Keratinocyte (primary cell): ENCODE measurements at regions not wholly inside any gene's neighbourhood (a gene's known extent, or its start where the extent isn't known, plus 50 kb on each side); places are given as distances from the start of the nearest gene placed in this dataset.
"Not testable (repeated sequence)": the region's sequence is repeated elsewhere in the genome, so short reads cannot be mapped to it uniquely, and the experiment has no call there.

Source experiments
- DNase-seq: peaks from one replicate; pipeline ENCODE4 v3.0.0-alpha.2; 2011; ENCODE audit warnings: low read depth, missing footprints, low spot score
- FAIRE-seq: peaks from 2 replicates; lab custom pipeline; 2011; peaks lifted over from hg19 to GRCh38; lab: Jason Lieb, UNC
- H2AFZ ChIP-seq: 2 replicates; pipeline ENCODE4 v1.6.0; 2012; ENCODE audit warnings: low read length, control low read depth, inconsistent platforms; ENCODE audit not compliant: control insufficient read depth
- H3K27ac ChIP-seq: 2 replicates; pipeline ENCODE4 v1.5.1; 2011; ENCODE audit warnings: low read length; ENCODE audit not compliant: control insufficient read depth, insufficient read depth
- H3K27me3 ChIP-seq: 3 replicates; pipeline ENCODE4 v1.6.0; 2011; ENCODE audit warnings: low read length; ENCODE audit not compliant: control insufficient read depth, insufficient read depth; ENCODE audit errors: extremely low read depth
- H3K36me3 ChIP-seq, 2 experiments: 2 replicates in 1 of 2; 3 replicates in 1 of 2; pipeline ENCODE4 v1.5.1; 2011; ENCODE audit warnings: low read length in 2 of 2, mild to moderate bottlenecking in 1 of 2; ENCODE audit not compliant: control insufficient read depth in 2 of 2, insufficient read depth in 2 of 2; ENCODE audit errors: extremely low read depth in 1 of 2
- H3K4me1 ChIP-seq: 3 replicates; pipeline ENCODE4 v1.5.1; 2011; ENCODE audit warnings: low read length; ENCODE audit not compliant: control insufficient read depth, insufficient read depth; ENCODE audit errors: extremely low read depth
- H3K4me2 ChIP-seq: 3 replicates; pipeline ENCODE4 v1.6.0; 2011; ENCODE audit warnings: low read depth, low read length; ENCODE audit not compliant: control insufficient read depth, insufficient read depth; ENCODE audit errors: extremely low read depth
- H3K4me3 ChIP-seq, 3 experiments: fragments of 200-600 bp in 1 of 3; sonication (generic) in 1 of 3; 2 replicates in 2 of 3; 3 replicates in 1 of 3; pipeline ENCODE4 v1.5.1; 2011 to 2016; ENCODE audit warnings: low read length in 3 of 3, mild to moderate bottlenecking in 3 of 3, control low read depth in 2 of 3, inconsistent platforms in 1 of 3, low read depth in 1 of 3, mixed read lengths in 1 of 3, mixed run types in 1 of 3, moderate library complexity in 1 of 3; ENCODE audit not compliant: control insufficient read depth in 2 of 3, insufficient read depth in 2 of 3; ENCODE audit errors: extremely low read depth in 1 of 3
- H3K79me2 ChIP-seq: 2 replicates; pipeline ENCODE4 v1.6.0; 2012; ENCODE audit warnings: low read length; ENCODE audit not compliant: control insufficient read depth, insufficient read depth
- H3K9ac ChIP-seq: 3 replicates; pipeline ENCODE4 v1.6.0; 2011; ENCODE audit warnings: low read length; ENCODE audit not compliant: control insufficient read depth, insufficient read depth; ENCODE audit errors: extremely low read depth
- H3K9me1 ChIP-seq: 3 replicates; pipeline ENCODE4 v1.6.0; 2011; ENCODE audit warnings: low read length; ENCODE audit not compliant: control insufficient read depth, insufficient read depth; ENCODE audit errors: extremely low read depth
- H3K9me3 ChIP-seq: 2 replicates; pipeline ENCODE4 v1.5.1; 2012; ENCODE audit warnings: low read depth, low read length; ENCODE audit not compliant: control insufficient read depth
- H4K20me1 ChIP-seq: 3 replicates; pipeline ENCODE4 v1.6.0; 2011; ENCODE audit warnings: low read length; ENCODE audit not compliant: control insufficient read depth, insufficient read depth; ENCODE audit errors: extremely low read depth
- EZH2 ChIP-seq: IDR thresholded peaks from one replicate; pipeline ENCODE4 v1.6.1; 2012; ENCODE audit warnings: inconsistent platforms, mild to moderate bottlenecking, low read length, moderate library complexity
- dilution Hi-C: fragments of 300-500 bp; cut with MboI; formaldehyde crosslinking; loops from one replicate; pipeline ENCODE4 v1.7.0; 2020; ENCODE audit warnings: low sequenced_read_pairs; ENCODE audit not compliant: extremely low pct_ligation_motif_present
- TF ChIP-seq, protein P1 (sequence below), 3 experiments: IDR thresholded peaks in 1 of 3; conservative IDR thresholded peaks in 1 of 3; optimal IDR thresholded peaks in 1 of 3; 2 replicates in 2 of 3; 3 replicates in 1 of 3; pipeline versions ENCODE3 to v1.5.1; 2011; ENCODE audit warnings: low read length in 3 of 3, mild to moderate bottlenecking in 3 of 3, moderate library complexity in 2 of 3, control low read depth in 1 of 3, inconsistent platforms in 1 of 3; ENCODE audit not compliant: insufficient read depth in 2 of 3; ENCODE audit errors: extremely low read depth in 1 of 3

DNA sequence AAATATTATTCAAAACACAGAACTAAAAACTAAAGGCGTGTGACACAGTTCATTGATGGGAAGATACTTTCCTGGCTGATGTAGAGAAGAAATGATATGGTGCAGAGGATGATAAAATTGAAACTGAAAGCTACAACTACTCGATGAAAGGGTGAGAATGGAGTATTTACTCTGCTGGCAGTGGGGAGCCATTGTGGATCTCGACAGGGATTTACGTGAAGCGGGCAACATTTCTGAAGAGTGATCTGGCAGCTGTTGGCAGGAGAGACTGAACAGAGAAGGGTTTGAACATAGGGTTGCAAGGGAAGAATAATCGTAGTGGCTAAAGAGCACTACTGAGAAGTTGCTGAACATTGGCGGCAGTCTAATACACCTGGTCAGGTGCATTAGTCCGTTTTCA is 464.9 kb downstream of the PDZRN4 start:
- no peak for TF ChIP-seq EZH2
- TF ChIP-seq, protein P1, sequence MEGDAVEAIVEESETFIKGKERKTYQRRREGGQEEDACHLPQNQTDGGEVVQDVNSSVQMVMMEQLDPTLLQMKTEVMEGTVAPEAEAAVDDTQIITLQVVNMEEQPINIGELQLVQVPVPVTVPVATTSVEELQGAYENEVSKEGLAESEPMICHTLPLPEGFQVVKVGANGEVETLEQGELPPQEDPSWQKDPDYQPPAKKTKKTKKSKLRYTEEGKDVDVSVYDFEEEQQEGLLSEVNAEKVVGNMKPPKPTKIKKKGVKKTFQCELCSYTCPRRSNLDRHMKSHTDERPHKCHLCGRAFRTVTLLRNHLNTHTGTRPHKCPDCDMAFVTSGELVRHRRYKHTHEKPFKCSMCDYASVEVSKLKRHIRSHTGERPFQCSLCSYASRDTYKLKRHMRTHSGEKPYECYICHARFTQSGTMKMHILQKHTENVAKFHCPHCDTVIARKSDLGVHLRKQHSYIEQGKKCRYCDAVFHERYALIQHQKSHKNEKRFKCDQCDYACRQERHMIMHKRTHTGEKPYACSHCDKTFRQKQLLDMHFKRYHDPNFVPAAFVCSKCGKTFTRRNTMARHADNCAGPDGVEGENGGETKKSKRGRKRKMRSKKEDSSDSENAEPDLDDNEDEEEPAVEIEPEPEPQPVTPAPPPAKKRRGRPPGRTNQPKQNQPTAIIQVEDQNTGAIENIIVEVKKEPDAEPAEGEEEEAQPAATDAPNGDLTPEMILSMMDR (optimal IDR thresholded peaks at IDR 0.05 in 1 of 3, IDR thresholded peaks at IDR 0.05 in 1 of 3, conservative IDR thresholded peaks at IDR 0.05 in 1 of 3; ENCODE audit: extremely low read depth in 1 of 3, insufficient read depth in 2 of 3, low read length in 3 of 3), result no peak
- FAIRE-seq (no peak), DNase-seq (no peak)
- Histone ChIP-seq H3K4me2 (no peak overlapping the region), H3K27ac (no peak overlapping the region), H3K4me3 (no peak overlapping the region), H3K4me1 (no peaks in the 10 kb centered on the region), H3K79me2 (no peaks in the 10 kb centered on the region), H3K36me3 (no peaks in the 10 kb centered on the region), H2AFZ (no peak overlapping the region), H3K9me3 (no peaks in the 10 kb centered on the region), H3K27me3 (no peaks in the 10 kb centered on the region), H3K9ac (no peak overlapping the region), H4K20me1 (no peaks in the 10 kb centered on the region), H3K9me1 (no peaks in the 10 kb centered on the region)
- dilution Hi-C loops, result no loop called here

GRCh38 chr12:41645624-41646023 is 457.5 kb downstream of the PDZRN4 start:
- DNase-seq, result no peak
- Histone ChIP-seq H3K4me3 (no peak overlapping the region), H3K9me3 (no peaks in the 10 kb centered on the region), H3K79me2 (no peaks in the 10 kb centered on the region), H3K36me3 (no peaks in the 10 kb centered on the region), H3K9ac (no peak overlapping the region), H3K9me1 (no peaks in the 10 kb centered on the region), H3K4me1 (no peaks in the 10 kb centered on the region), H4K20me1 (no peaks in the 10 kb centered on the region), H3K27ac (no peak overlapping the region), H3K27me3 (no peaks in the 10 kb centered on the region), H3K4me2 (no peak overlapping the region), H2AFZ (no peak overlapping the region)
- dilution Hi-C loops, result no loop called here
- no peak for TF ChIP-seq EZH2
- TF ChIP-seq, protein P1 (optimal IDR thresholded peaks at IDR 0.05 in 1 of 3, IDR thresholded peaks at IDR 0.05 in 1 of 3, conservative IDR thresholded peaks at IDR 0.05 in 1 of 3; ENCODE audit: extremely low read depth in 1 of 3, insufficient read depth in 2 of 3, low read length in 3 of 3), result no peak
- FAIRE-seq, result no peak

- H3K27ac ChIP-seq, H3K4me1 ChIP-seq, H3K79me2 ChIP-seq, H3K9me1 ChIP-seq, FAIRE-seq, H3K4me3 ChIP-seq, H3K4me2 ChIP-seq, H3K9ac ChIP-seq, H4K20me1 ChIP-seq, dilution Hi-C loops, H3K9me3 ChIP-seq, DNase-seq, H3K36me3 ChIP-seq, H3K27me3 ChIP-seq, H2AFZ ChIP-seq: not testable (repeated sequence)
Observed at GRCh38 chr12:41642808-41643207, 454.7 kb downstream of the PDZRN4 start.
